Transverse colon (tissue), 4 donors: ENCODE measurements at regions not wholly inside any gene's neighbourhood (a gene's known extent, or its start where the extent isn't known, plus 50 kb on each side); places are given as distances from the start of the nearest gene placed in this dataset.

Experiments used
- CTCF ChIP-seq, 5 experiments: fragments of 200-600 bp in 3 of 5; fragments of 450-650 bp in 2 of 5; sonication (generic) in 3 of 5; IDR thresholded peaks; 1 replicate in 2 of 5; 2 replicates in 3 of 5; pipeline ENCODE4 v1.5.1; 2016 to 2017; ENCODE audit warnings: antibody characterized with exemption in 5 of 5, inconsistent platforms in 3 of 5, mild to moderate bottlenecking in 2 of 5, moderate library complexity in 1 of 5
- POLR2A ChIP-seq: fragments of 450-650 bp; IDR thresholded peaks from one replicate; pipeline ENCODE4 v1.6.1; 2016; ENCODE audit warnings: antibody characterized with exemption, mild to moderate bottlenecking, moderate library complexity
- POLR2AphosphoS5 ChIP-seq, 3 donors: sonication (generic); formaldehyde crosslinking; IDR thresholded peaks; one replicate each; pipeline ENCODE4 v1.6.1; 2016; ENCODE audit warnings: antibody characterized with exemption in 3 of 3

GRCh38 chr11:116656011-116656410 lies 116.8 kb downstream of the BUD13 start:
- TF ChIP-seq CTCF (IDR thresholded peaks at IDR 0.05) (no peak), POLR2A (no peak), POLR2AphosphoS5 (IDR thresholded peaks at IDR 0.05) (no peak)
